Endothelial cell of umbilical vein (primary cell): ENCODE measurements at regions not wholly inside any gene's neighbourhood (a gene's known extent, or its start where the extent isn't known, plus 50 kb on each side); places are given as distances from the start of the nearest gene placed in this dataset.

Experiments used
- BruUV-seq: library from RNA; stranded (reverse); fragments of 400-500 nt; replicated peaks from 2 replicates; lab custom pipeline; 2021; lab: Mats Ljungman, UMichigan
- CTCF ChIA-PET: fragments of 300-600, 350-600 bp; sonication (Branson Sonifier 250); formaldehyde crosslinking; loops from one replicate; lab custom pipeline; 2021; ENCODE audit warnings: antibody characterized with exemption, inconsistent platforms; lab: Charles Lee
- POLR2A ChIA-PET: fragments of 300-600, 350-600 bp; sonication (Branson Sonifier 250); formaldehyde crosslinking; loops from one replicate; lab custom pipeline; 2021; ENCODE audit warnings: antibody characterized with exemption, inconsistent platforms; lab: Charles Lee
- DNase-seq: peaks from one replicate; pipeline ENCODE4 v3.0.0-alpha.2; 2011; ENCODE audit warnings: low read depth, low spot score
- FAIRE-seq: peaks from 2 replicates; lab custom pipeline; 2011; peaks lifted over from hg19 to GRCh38; lab: Jason Lieb, UNC
- H2AFZ ChIP-seq: 2 replicates; pipeline ENCODE4 v1.6.0; 2012; ENCODE audit warnings: low read depth, low read length, control low read depth, inconsistent platforms
- H3K27ac ChIP-seq: 2 replicates; pipeline ENCODE4 v1.5.1; 2011; ENCODE audit warnings: low read depth, mild to moderate bottlenecking, control low read depth, low read length, moderate library complexity; ENCODE audit not compliant: insufficient read depth
- H3K27me3 ChIP-seq, 2 experiments: 2 replicates each; pipeline versions ENCODE4 v1.6.0 to v1.6.1; 2011; ENCODE audit warnings: low read length in 2 of 2, mixed read lengths in 1 of 2; ENCODE audit not compliant: control insufficient read depth in 2 of 2, insufficient read depth in 2 of 2
- H3K36me3 ChIP-seq, 2 experiments: 2 replicates in 1 of 2; 3 replicates in 1 of 2; pipeline ENCODE4 v1.5.1; 2011; ENCODE audit warnings: low read length in 2 of 2, mild to moderate bottlenecking in 1 of 2, moderate library complexity in 1 of 2; ENCODE audit not compliant: control insufficient read depth in 2 of 2, insufficient read depth in 2 of 2; ENCODE audit errors: extremely low read depth in 1 of 2
- H3K4me1 ChIP-seq: 3 replicates; pipeline ENCODE4 v1.5.1; 2011; ENCODE audit warnings: mild to moderate bottlenecking, low read length; ENCODE audit not compliant: control insufficient read depth, insufficient read depth; ENCODE audit errors: extremely low read depth
- H3K4me2 ChIP-seq: 2 replicates; pipeline ENCODE4 v1.6.1; 2011; ENCODE audit warnings: low read length, control low read depth, mixed read lengths; ENCODE audit not compliant: insufficient read depth
- H3K4me3 ChIP-seq, 3 experiments: fragments of 200-600 bp in 1 of 3; sonication (generic), shearing (Covaris generic) in 1 of 3; replicated peaks in 1 of 3; 2 replicates each; pipeline ENCODE4 v1.5.1; 2011 to 2016; ENCODE audit warnings: control low read depth in 3 of 3, low read length in 3 of 3, mild to moderate bottlenecking in 2 of 3, inconsistent platforms in 1 of 3, low read depth in 1 of 3, moderate library complexity in 1 of 3; ENCODE audit not compliant: insufficient read depth in 1 of 3
- H3K79me2 ChIP-seq: 2 replicates; pipeline ENCODE4 v1.6.0; 2012; ENCODE audit warnings: low read length, inconsistent platforms; ENCODE audit not compliant: control insufficient read depth, insufficient read depth
- H3K9ac ChIP-seq: replicated peaks from 2 replicates; pipeline ENCODE3; 2011; ENCODE audit warnings: low read length, control low read depth; ENCODE audit not compliant: insufficient read depth; ENCODE audit errors: extremely low read depth
- H3K9me1 ChIP-seq: replicated peaks from 3 replicates; pipeline ENCODE4 v1.6.0; 2011; ENCODE audit warnings: mild to moderate bottlenecking, low read length; ENCODE audit not compliant: control insufficient read depth, insufficient read depth; ENCODE audit errors: extremely low read depth
- H3K9me3 ChIP-seq: replicated peaks from 2 replicates; pipeline ENCODE4 v1.5.1; 2012; ENCODE audit warnings: low read length, inconsistent platforms; ENCODE audit not compliant: control insufficient read depth, insufficient read depth
- H4K20me1 ChIP-seq: replicated peaks from 2 replicates; pipeline ENCODE3; 2011; ENCODE audit warnings: mild to moderate bottlenecking, low read length; ENCODE audit not compliant: control insufficient read depth, insufficient read depth; ENCODE audit errors: extremely low read depth
- EZH2 ChIP-seq: IDR thresholded peaks from 2 replicates; pipeline ENCODE4 v1.6.1; 2012; ENCODE audit warnings: borderline replicate concordance, low read depth, mild to moderate bottlenecking, moderate library complexity, low read length, inconsistent platforms; ENCODE audit not compliant: severe bottlenecking
- FOS ChIP-seq: IDR thresholded peaks from 2 replicates; pipeline ENCODE4 v1.6.1; 2011; ENCODE audit warnings: mild to moderate bottlenecking, low read length, moderate library complexity, borderline replicate concordance; ENCODE audit not compliant: insufficient read depth
- JUN ChIP-seq: IDR thresholded peaks from 2 replicates; pipeline ENCODE4 v1.6.1; 2011; ENCODE audit warnings: borderline replicate concordance, low read depth; ENCODE audit not compliant: insufficient read length, insufficient read depth
- POLR2A ChIP-seq: IDR thresholded peaks from 2 replicates; pipeline ENCODE4 v1.6.1; 2012; ENCODE audit warnings: low read depth, mild to moderate bottlenecking, control low read depth, low read length
- POLR2AphosphoS5 ChIP-seq: IDR thresholded peaks from 2 replicates; pipeline ENCODE4 v1.6.1; 2012; ENCODE audit warnings: low read depth, mild to moderate bottlenecking, control low read depth, low read length, moderate library complexity; ENCODE audit not compliant: insufficient read depth
- dilution Hi-C: fragments of 300-500 bp; cut with MboI; formaldehyde crosslinking; loops from one replicate; pipeline ENCODE4 v1.15.0; 2019; ENCODE audit warnings: low sequenced_read_pairs; ENCODE audit not compliant: extremely low pct_ligation_motif_present
- intact Hi-C: fragments of 100-400 bp; cut with micrococcal nuclease; formaldehyde crosslinking; loops from one replicate; pipeline ENCODE4 v1.10.0; 2022
- TF ChIP-seq, protein P1 (sequence below), 2 donors: IDR thresholded peaks; 1 replicate in 1 of 2; 2 replicates in 1 of 2; pipeline ENCODE4 v1.5.1; 2011; ENCODE audit warnings: low read length in 2 of 2, mild to moderate bottlenecking in 2 of 2, moderate library complexity in 2 of 2, control low read depth in 1 of 2, inconsistent platforms in 1 of 2, low read depth in 1 of 2; ENCODE audit not compliant: insufficient read depth in 1 of 2; ENCODE audit errors: extremely low read depth in 1 of 2
- TF ChIP-seq, protein P2 (sequence below): IDR thresholded peaks from 2 replicates; pipeline ENCODE4 v1.6.1; 2011; ENCODE audit not compliant: insufficient read depth, insufficient read length

DNA sequence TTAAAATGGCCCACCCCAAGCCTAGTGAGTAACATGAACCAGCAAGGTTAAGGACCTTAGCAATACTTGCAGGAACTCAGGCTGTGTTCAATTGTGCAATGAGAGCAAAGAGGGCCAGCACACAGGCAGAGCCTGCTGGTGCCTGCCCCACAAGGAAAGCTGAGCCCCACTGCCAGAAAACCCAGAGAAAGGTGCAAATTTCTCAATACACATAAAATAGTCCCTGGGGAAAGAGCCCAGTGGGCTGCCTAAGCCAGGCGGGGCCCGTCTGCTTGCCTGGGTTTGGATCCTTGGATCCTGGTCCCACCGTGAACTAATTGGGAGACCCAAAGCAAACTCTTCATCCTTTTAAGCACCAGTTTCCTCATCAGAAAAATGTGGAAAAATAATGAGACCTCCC, 128.5 kb upstream of the CACNA1E start:
- Histone ChIP-seq H3K27ac (no peak overlapping the region), H3K27me3 (no peaks in the 10 kb centered on the region), H3K79me2 (no peaks in the 10 kb centered on the region), H3K9me3 (no peaks in the 10 kb centered on the region), H4K20me1 (no peaks in the 10 kb centered on the region), H3K9me1 (no peaks in the 10 kb centered on the region), H2AFZ (no peak overlapping the region), H3K9ac (no peak overlapping the region), H3K36me3 (no peaks in the 10 kb centered on the region), H3K4me3 (no peak overlapping the region), H3K4me1 (no peaks in the 10 kb centered on the region), H3K4me2 (no peak overlapping the region)
- DNase-seq (no peak), FAIRE-seq (no peak)
- ChIA-PET POLR2A (no interaction called here), CTCF (no interaction called here)
- intact Hi-C loops (no loop called here), dilution Hi-C loops (no loop called here)
- TF ChIP-seq, protein P1, sequence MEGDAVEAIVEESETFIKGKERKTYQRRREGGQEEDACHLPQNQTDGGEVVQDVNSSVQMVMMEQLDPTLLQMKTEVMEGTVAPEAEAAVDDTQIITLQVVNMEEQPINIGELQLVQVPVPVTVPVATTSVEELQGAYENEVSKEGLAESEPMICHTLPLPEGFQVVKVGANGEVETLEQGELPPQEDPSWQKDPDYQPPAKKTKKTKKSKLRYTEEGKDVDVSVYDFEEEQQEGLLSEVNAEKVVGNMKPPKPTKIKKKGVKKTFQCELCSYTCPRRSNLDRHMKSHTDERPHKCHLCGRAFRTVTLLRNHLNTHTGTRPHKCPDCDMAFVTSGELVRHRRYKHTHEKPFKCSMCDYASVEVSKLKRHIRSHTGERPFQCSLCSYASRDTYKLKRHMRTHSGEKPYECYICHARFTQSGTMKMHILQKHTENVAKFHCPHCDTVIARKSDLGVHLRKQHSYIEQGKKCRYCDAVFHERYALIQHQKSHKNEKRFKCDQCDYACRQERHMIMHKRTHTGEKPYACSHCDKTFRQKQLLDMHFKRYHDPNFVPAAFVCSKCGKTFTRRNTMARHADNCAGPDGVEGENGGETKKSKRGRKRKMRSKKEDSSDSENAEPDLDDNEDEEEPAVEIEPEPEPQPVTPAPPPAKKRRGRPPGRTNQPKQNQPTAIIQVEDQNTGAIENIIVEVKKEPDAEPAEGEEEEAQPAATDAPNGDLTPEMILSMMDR (IDR thresholded peaks at IDR 0.05; ENCODE audit: extremely low read depth in 1 of 2, insufficient read depth in 1 of 2, low read depth in 1 of 2, low read length in 2 of 2): no peak
- no peak for TF ChIP-seq JUN
- TF ChIP-seq FOS: no peak
- TF ChIP-seq POLR2A: no peak
- TF ChIP-seq EZH2: no peak
- TF ChIP-seq, protein P2, sequence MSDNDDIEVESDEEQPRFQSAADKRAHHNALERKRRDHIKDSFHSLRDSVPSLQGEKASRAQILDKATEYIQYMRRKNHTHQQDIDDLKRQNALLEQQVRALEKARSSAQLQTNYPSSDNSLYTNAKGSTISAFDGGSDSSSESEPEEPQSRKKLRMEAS: no peak
- TF ChIP-seq POLR2AphosphoS5: no peak
- BruUV-seq: no TSS peak
